ENCODE measurements at regions not wholly inside any gene's neighbourhood (a gene's known extent, or its start where the extent isn't known, plus 50 kb on each side); places are given as distances from the start of the nearest gene placed in this dataset.

GRCh38 chr2:7288484-7288883 is 371.3 kb downstream of the RNF144A start:
- TF ChIP-seq SIN3A (IDR thresholded peaks at IDR 0.05; ENCODE audit: borderline replicate concordance, insufficient read depth, low read length) (no peak), REST (IDR thresholded peaks at IDR 0.05; ENCODE audit: insufficient read depth in 1 of 2, low read depth in 2 of 2, low read length in 2 of 2) (no peak)
